Activated naive CD4-positive, alpha-beta T cell treated with anti-CD3 and anti-CD28 coated beads, Interleukin-2, amount 50 U/mL, for 16 hours (primary cell): ENCODE measurements at regions not wholly inside any gene's neighbourhood (a gene's known extent, or its start where the extent isn't known, plus 50 kb on each side); places are given as distances from the start of the nearest gene placed in this dataset.

Experiments
- DNase-seq: peaks from one replicate; pipeline ENCODE4 v3.0.0-alpha.2; 2020

GRCh38 chr9:93875330-93875729 is 79.8 kb downstream of the BARX1 start:
- no peak for DNase-seq

DNA sequence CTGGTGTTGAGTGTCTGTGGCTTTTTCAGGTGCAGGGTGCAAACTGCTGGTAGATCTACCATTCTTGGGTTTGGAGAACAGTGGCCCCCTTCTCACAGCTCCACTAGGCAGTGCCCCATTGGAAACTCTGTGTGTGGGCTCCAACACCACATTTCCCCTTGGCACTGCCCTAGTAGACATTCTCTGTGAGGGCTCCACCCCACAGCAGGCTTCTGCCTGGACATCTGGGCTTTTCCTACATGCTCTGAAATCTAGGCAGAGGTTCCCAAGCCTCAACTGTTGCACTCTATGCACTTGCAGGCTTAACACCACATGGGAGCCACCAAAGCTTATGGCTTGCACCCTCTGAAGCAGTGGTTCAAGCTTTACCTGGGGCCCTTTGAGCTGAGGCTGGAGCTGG is 80.9 kb downstream of the BARX1 start:
- DNase-seq, result no peak

GRCh38 chr9:93871286-93871685 is 83.9 kb downstream of the BARX1 start:
- no peak for DNase-seq

DNA sequence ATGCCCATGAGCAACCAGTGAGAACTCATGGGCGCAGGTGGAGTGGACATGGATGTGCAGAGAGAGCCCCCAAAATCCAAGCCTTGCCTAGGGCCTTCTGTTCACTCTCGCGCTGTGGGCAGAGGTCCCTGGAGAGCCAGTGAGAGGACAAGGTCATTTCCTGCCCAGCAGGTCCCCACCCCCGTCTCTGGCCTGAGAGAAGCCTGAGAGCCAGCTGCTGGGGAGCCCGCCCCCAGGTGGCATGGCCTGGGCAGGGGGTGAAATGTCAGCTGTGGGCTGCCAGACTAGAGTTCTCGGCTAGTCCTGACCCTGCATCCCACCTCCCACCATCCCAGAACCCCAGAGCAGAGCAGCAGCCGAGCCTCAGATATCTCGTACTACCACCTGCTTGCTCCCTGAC is 85.3 kb downstream of the BARX1 start:
- no peak for DNase-seq

DNA sequence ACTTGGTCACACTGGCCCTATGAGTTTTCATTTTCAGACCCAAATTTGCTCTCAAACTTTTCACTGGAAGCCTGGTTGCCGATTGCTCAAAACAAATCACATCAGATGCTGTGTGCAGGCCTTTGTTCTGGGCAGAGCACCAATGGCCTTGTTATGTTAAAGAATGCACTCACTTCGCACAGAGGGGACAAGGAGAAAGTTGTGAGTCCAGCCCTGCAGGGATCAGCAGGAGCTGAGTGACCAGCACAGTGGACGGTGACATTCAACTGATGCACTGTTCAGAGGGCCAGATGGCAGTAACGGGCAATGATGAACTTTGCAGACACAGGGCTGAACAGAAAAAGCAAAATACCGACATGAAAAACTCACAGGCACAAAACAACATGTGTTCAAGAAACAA is 86.1 kb downstream of the BARX1 start:
- DNase-seq, result no peak

- DNase-seq, result no peak
Observed at GRCh38 chr9:93865716-93866115, 89.4 kb downstream of the BARX1 start.

GRCh38 chr9:93865245-93865644 is 89.9 kb downstream of the BARX1 start:
- no peak for DNase-seq

DNA sequence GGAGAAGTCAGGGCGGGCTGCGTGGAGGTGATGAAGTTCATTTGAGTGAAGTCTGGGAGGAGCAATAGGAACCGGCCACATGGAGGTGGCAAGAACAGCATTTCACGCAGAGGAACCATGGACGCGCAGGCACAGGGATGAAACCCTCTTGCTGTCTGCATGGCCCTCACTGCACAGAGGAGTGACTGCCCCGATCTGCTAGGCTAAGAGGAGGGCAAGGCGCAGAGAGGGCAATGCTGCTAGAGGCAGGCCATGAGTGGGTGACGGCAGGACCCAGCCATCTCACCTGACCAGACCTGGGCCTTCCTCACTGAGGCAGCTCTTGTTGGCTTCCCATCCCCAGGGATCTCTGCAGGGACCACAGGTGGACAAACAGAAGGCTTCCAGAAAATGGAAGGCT is 90.3 kb downstream of the BARX1 start:
- no peak for DNase-seq

- DNase-seq, result no peak
Observed at GRCh38 chr9:93864032-93864431, 91.1 kb downstream of the BARX1 start.

- DNase-seq, result no peak
Observed at GRCh38 chr9:93862877-93863545, 92.1 kb downstream of the BARX1 start.

GRCh38 chr9:93861736-93862358 is 93.3 kb downstream of the BARX1 start:
- no peak for DNase-seq

DNA sequence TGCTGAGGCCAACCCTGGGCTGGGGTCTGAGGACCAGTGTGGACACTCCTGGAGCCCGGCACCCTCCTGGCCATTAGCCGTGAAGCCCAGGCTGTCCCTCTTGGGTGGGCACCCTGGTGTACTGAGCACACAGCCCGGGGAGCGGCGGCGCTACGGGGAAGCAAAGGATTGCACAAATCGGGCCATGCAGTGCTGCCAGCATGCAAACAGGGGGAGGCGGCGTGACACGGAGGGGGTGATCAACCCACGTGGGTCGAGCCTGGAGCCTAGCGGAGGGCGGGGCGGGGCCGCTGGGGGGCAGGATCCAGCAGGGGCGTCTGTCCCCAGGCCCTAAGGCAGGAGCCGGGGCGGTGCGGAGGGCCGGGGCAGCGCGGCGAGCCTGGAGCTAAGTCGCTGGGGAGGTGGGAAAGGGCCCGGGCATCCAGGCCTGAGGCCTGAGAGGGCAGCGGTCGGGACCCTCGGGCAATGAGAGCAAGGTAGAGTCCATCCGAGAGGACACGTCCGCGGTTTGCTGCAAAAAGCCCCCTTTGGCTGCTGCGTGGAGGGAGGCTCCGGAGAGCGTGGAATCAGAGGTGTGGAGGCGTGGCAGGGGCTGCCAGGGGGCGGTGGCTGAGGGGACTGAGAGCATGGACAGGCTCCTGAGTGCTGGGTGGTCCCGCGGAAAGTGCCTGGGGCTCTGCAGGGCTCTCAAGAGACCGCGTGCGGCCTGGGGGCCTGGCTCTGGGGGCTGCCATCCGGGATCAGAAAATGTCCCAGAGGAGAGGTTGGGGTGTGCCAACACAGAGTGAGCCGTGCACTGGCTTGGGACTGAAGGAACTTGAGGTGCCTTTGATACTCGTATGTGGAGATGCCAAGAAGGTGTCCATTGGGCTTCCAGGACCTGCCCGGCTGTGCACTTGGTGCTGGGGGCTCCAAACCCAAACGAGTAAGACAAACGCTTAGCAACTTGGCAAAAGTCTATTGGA is 94.2 kb downstream of the BARX1 start:
- DNase-seq, result no peak

- no peak for DNase-seq
Observed at GRCh38 chr9:93859431-93860215, 95.5 kb downstream of the BARX1 start.

GRCh38 chr9:93857528-93857927 is 97.6 kb downstream of the BARX1 start:
- no peak for DNase-seq

DNA sequence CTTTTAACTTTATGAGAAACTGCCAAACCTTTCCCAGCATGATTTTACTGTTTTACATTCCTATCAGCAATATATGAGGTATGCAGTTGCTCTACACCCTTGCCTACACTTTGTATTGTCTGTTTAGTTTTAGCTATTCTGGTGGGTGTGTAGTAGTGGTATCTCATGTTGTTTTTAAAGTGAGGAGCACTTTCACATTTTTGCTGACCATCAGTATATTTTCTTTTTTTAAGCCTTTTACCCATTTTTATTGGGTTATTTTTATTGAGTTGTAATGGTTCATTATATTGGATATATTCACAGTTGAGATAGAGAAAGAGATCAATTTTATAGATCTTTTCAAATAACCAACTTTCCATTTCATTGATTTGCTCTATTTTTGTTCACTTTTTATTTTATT is 102.4 kb downstream of the BARX1 start:
- DNase-seq, result no peak

- DNase-seq, result no peak
Observed at GRCh38 chr9:93846349-93846748, 108.8 kb downstream of the BARX1 start.

DNA sequence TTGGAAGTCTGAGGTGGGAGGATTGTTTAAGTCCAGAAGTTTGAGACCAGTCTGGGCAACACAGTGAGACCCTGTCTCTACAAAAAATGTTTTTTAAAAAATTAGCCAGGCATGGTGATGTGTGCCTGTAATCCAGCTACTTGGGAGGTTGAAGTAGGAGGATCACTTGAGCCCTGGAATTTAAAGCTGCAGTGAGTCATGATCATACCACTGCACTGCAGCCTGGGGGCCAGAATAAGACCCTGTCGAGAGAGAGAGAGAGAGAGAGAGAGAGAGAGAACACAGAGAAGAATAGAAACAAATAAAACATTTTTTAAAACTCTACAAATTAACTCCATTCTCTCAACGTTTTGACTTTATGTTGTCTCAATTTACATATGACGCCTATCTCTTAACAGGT is 111.8 kb downstream of the BARX1 start:
- DNase-seq, result no peak

DNA sequence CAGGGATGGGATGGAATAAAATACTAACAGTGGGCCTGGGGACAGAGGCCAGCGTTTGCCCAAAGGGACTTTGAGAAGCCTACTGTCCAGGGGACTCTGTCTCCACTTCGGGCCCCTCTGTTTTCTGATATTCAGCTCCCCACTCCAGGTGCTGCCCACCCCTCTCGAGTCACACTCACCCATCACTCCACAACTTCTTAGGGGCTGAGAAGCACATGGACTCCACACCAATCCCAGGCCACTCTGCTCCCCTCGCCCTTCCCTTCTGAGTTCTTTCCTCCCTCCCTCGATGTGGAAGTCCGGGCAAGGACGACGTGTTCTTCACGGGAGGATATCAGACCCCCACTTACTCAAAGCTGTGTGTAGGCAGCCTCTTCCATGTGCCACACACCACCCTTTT is 124.5 kb downstream of the BARX1 start:
- DNase-seq, result no peak

- no peak for DNase-seq
Observed at GRCh38 chr9:93830012-93830596, 125.1 kb downstream of the BARX1 start.

DNA sequence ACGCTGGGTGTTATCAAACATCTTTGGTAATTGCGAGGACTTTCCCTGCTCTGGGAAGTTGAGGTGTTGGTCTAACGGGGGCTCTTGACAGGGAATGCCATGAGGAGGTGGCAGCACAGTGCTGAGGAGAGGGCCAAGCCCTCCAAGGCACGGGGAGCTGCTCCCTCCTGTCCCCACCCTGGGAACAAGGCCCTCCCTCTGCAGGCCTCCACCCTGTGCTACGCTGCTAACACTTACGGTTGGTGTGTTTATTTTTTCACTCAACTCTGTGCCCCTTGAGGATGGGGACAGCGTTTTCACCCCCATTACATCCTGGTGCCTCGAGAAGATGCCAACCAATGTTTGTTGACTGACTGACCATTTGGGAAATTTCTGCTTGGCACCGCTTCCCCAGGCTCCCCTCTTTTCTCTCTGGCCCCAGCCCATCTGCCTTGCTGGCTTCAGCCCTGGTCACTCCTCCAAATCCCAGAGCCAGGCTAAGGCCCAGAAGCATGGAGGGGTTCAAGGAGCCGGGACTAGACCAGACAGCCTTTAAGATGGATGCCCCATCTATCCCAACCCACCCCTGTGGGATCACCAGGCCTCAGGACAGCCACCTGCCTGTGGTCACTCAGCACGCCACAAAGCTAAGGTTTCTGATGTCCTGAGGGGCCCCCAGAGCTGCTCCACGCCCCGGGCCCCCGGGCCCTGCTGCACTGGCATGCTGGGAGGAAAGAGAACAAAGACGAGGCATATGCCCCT is 125.7 kb downstream of the BARX1 start:
- DNase-seq, result no peak

GRCh38 chr9:93828331-93829097 is 126.6 kb downstream of the BARX1 start:
- no peak for DNase-seq
